Activated T-cell treated with anti-CD3 and anti-CD28 coated beads, Interleukin-2, amount 50 U/mL, for 24 hours (primary cell): ENCODE measurements at regions not wholly inside any gene's neighbourhood (a gene's known extent, or its start where the extent isn't known, plus 50 kb on each side); places are given as distances from the start of the nearest gene placed in this dataset.

ENCODE experiments used
- DNase-seq: peaks from one replicate; pipeline ENCODE4 v3.0.0-alpha.2; 2020
- H3K27ac Mint-ChIP-seq: 2 replicates; pipeline ENCODE4 v1.8.0; 2020; ENCODE audit warnings: mild to moderate bottlenecking, mixed read lengths
- H3K27me3 Mint-ChIP-seq: 2 replicates; pipeline ENCODE4 v1.8.0; 2020; ENCODE audit warnings: mixed read lengths
- H3K36me3 Mint-ChIP-seq: 2 replicates; pipeline ENCODE4 v1.8.0; 2020; ENCODE audit warnings: low read depth, mixed read lengths
- H3K4me1 Mint-ChIP-seq: 2 replicates; pipeline ENCODE4 v1.8.0; 2020; ENCODE audit warnings: low read depth, mixed read lengths
- H3K4me3 Mint-ChIP-seq: 2 replicates; pipeline ENCODE4 v1.8.0; 2020; ENCODE audit warnings: mild to moderate bottlenecking, moderate library complexity, mixed read lengths
- H3K9me3 Mint-ChIP-seq: 2 replicates; pipeline ENCODE4 v1.8.0; 2020; ENCODE audit warnings: mixed read lengths

- no peak for DNase-seq
- no peaks in the 10 kb centered on the region for H3K36me3 Mint-ChIP-seq
- no peaks in the 10 kb centered on the region for H3K4me1 Mint-ChIP-seq
- no peaks in the 10 kb centered on the region for H3K9me3 Mint-ChIP-seq
- H3K27me3 Mint-ChIP-seq, result peaks cover 3% of the 10 kb centered on the region
- no peak overlapping the region for H3K4me3 Mint-ChIP-seq
- no peak overlapping the region for H3K27ac Mint-ChIP-seq
Observed at GRCh38 chr18:10298346-10298745, 156.1 kb upstream of the APCDD1 start.

- DNase-seq, result no peak
- Mint-ChIP-seq H3K27me3 (peaks cover 3% of the 10 kb centered on the region), H3K36me3 (no peaks in the 10 kb centered on the region), H3K4me1 (no peaks in the 10 kb centered on the region), H3K27ac (no peak overlapping the region), H3K4me3 (no peak overlapping the region), H3K9me3 (no peaks in the 10 kb centered on the region)
Observed at GRCh38 chr18:10299643-10300042, 154.8 kb upstream of the APCDD1 start.

GRCh38 chr18:10300739-10301138 lies 153.7 kb upstream of the APCDD1 start:
- no peaks in the 10 kb centered on the region for H3K9me3 Mint-ChIP-seq
- H3K4me3 Mint-ChIP-seq, result no peak overlapping the region
- no peaks in the 10 kb centered on the region for H3K4me1 Mint-ChIP-seq
- no peaks in the 10 kb centered on the region for H3K36me3 Mint-ChIP-seq
- DNase-seq, result no peak
- no peak overlapping the region for H3K27ac Mint-ChIP-seq
- peaks cover 3% of the 10 kb centered on the region for H3K27me3 Mint-ChIP-seq

GRCh38 chr18:10301831-10302483 lies 152.5 kb upstream of the APCDD1 start:
- H3K27ac Mint-ChIP-seq, result no peak overlapping the region

GRCh38 chr18:10303171-10303570 lies 151.3 kb upstream of the APCDD1 start:
- H3K4me1 Mint-ChIP-seq, result no peaks in the 10 kb centered on the region
- H3K27me3 Mint-ChIP-seq, result peaks cover 1% of the 10 kb centered on the region
- H3K27ac Mint-ChIP-seq, result no peak overlapping the region
- no peaks in the 10 kb centered on the region for H3K36me3 Mint-ChIP-seq
- H3K4me3 Mint-ChIP-seq, result no peak overlapping the region
- DNase-seq, result no peak
- H3K9me3 Mint-ChIP-seq, result no peaks in the 10 kb centered on the region

More at GRCh38 chr18:10301831-10302483, 152.5 kb upstream of the APCDD1 start:
- Mint-ChIP-seq H3K36me3 (no peaks in the 10 kb centered on the region), H3K4me3 (no peak overlapping the region), H3K9me3 (no peaks in the 10 kb centered on the region), H3K27me3 (peaks cover 3% of the 10 kb centered on the region), H3K4me1 (no peaks in the 10 kb centered on the region)
- DNase-seq, result no peak

GRCh38 chr18:10304853-10305252 lies 149.6 kb upstream of the APCDD1 start:
- no peak for DNase-seq
- H3K27me3 Mint-ChIP-seq, result no peaks in the 10 kb centered on the region
- no peak overlapping the region for H3K4me3 Mint-ChIP-seq

GRCh38 chr18:10306779-10307178 lies 147.7 kb upstream of the APCDD1 start:
- Mint-ChIP-seq H3K36me3 (no peaks in the 10 kb centered on the region), H3K9me3 (no peaks in the 10 kb centered on the region), H3K4me1 (no peaks in the 10 kb centered on the region), H3K4me3 (no peak overlapping the region), H3K27ac (no peak overlapping the region), H3K27me3 (no peaks in the 10 kb centered on the region)
- no peak for DNase-seq

More at GRCh38 chr18:10304853-10305252, 149.6 kb upstream of the APCDD1 start:
- H3K4me1 Mint-ChIP-seq, result no peaks in the 10 kb centered on the region
- H3K27ac Mint-ChIP-seq, result no peak overlapping the region
- H3K36me3 Mint-ChIP-seq, result no peaks in the 10 kb centered on the region
- no peaks in the 10 kb centered on the region for H3K9me3 Mint-ChIP-seq

- H3K4me1 Mint-ChIP-seq, result no peaks in the 10 kb centered on the region
- DNase-seq, result no peak
- no peak overlapping the region for H3K4me3 Mint-ChIP-seq
- H3K9me3 Mint-ChIP-seq, result no peaks in the 10 kb centered on the region
- no peaks in the 10 kb centered on the region for H3K36me3 Mint-ChIP-seq
- no peak overlapping the region for H3K27ac Mint-ChIP-seq
- no peaks in the 10 kb centered on the region for H3K27me3 Mint-ChIP-seq
Observed at GRCh38 chr18:10308154-10308553, 146.3 kb upstream of the APCDD1 start.

GRCh38 chr18:10310626-10311025 lies 143.8 kb upstream of the APCDD1 start:
- Mint-ChIP-seq H3K27me3 (no peaks in the 10 kb centered on the region), H3K27ac (no peak overlapping the region), H3K4me3 (no peak overlapping the region), H3K36me3 (no peaks in the 10 kb centered on the region), H3K4me1 (no peaks in the 10 kb centered on the region), H3K9me3 (no peaks in the 10 kb centered on the region)
- DNase-seq, result no peak

- no peaks in the 10 kb centered on the region for H3K4me1 Mint-ChIP-seq
- no peak for DNase-seq
- H3K4me3 Mint-ChIP-seq, result no peak overlapping the region
- no peaks in the 10 kb centered on the region for H3K9me3 Mint-ChIP-seq
- no peaks in the 10 kb centered on the region for H3K27me3 Mint-ChIP-seq
- no peaks in the 10 kb centered on the region for H3K36me3 Mint-ChIP-seq
- H3K27ac Mint-ChIP-seq, result no peak overlapping the region
Observed at GRCh38 chr18:10312326-10313015, 142.0 kb upstream of the APCDD1 start.

GRCh38 chr18:10313016-10313342 lies 141.5 kb upstream of the APCDD1 start:
- Mint-ChIP-seq H3K4me1 (no peaks in the 10 kb centered on the region), H3K36me3 (no peaks in the 10 kb centered on the region)
- DNase-seq, result no peak

GRCh38 chr18:10314066-10314465 lies 140.4 kb upstream of the APCDD1 start:
- Mint-ChIP-seq H3K4me3 (no peak overlapping the region), H3K27ac (no peak overlapping the region), H3K4me1 (no peaks in the 10 kb centered on the region), H3K9me3 (no peaks in the 10 kb centered on the region), H3K36me3 (no peaks in the 10 kb centered on the region), H3K27me3 (no peaks in the 10 kb centered on the region)
- no peak for DNase-seq

More at GRCh38 chr18:10313016-10313342, 141.5 kb upstream of the APCDD1 start:
- Mint-ChIP-seq H3K27ac (no peak overlapping the region), H3K9me3 (no peaks in the 10 kb centered on the region), H3K27me3 (no peaks in the 10 kb centered on the region), H3K4me3 (no peak overlapping the region)

- no peaks in the 10 kb centered on the region for H3K27me3 Mint-ChIP-seq
Observed at GRCh38 chr18:10315522-10315921, 138.9 kb upstream of the APCDD1 start.

GRCh38 chr18:10316778-10317177 lies 137.7 kb upstream of the APCDD1 start:
- no peak overlapping the region for H3K27ac Mint-ChIP-seq
- H3K4me3 Mint-ChIP-seq, result no peak overlapping the region
- no peaks in the 10 kb centered on the region for H3K9me3 Mint-ChIP-seq
- H3K36me3 Mint-ChIP-seq, result no peaks in the 10 kb centered on the region
- no peak for DNase-seq
- H3K27me3 Mint-ChIP-seq, result no peaks in the 10 kb centered on the region
- H3K4me1 Mint-ChIP-seq, result no peaks in the 10 kb centered on the region

More at GRCh38 chr18:10315522-10315921, 138.9 kb upstream of the APCDD1 start:
- no peak overlapping the region for H3K27ac Mint-ChIP-seq
- H3K9me3 Mint-ChIP-seq, result no peaks in the 10 kb centered on the region
- no peaks in the 10 kb centered on the region for H3K4me1 Mint-ChIP-seq
- no peak for DNase-seq
- no peaks in the 10 kb centered on the region for H3K36me3 Mint-ChIP-seq
- H3K4me3 Mint-ChIP-seq, result no peak overlapping the region

- Mint-ChIP-seq H3K27ac (no peak overlapping the region), H3K27me3 (no peaks in the 10 kb centered on the region), H3K36me3 (no peaks in the 10 kb centered on the region), H3K4me1 (no peaks in the 10 kb centered on the region), H3K9me3 (no peaks in the 10 kb centered on the region), H3K4me3 (no peak overlapping the region)
- DNase-seq, result no peak
Observed at GRCh38 chr18:10317864-10318690, 136.4 kb upstream of the APCDD1 start.
